ENCODE measurements at regions not wholly inside any gene's neighbourhood (a gene's known extent, or its start where the extent isn't known, plus 50 kb on each side); places are given as distances from the start of the nearest gene placed in this dataset.
"Not testable (repeated sequence)": the region's sequence is repeated elsewhere in the genome, so short reads cannot be mapped to it uniquely, and the experiment has no call there.

DNA sequence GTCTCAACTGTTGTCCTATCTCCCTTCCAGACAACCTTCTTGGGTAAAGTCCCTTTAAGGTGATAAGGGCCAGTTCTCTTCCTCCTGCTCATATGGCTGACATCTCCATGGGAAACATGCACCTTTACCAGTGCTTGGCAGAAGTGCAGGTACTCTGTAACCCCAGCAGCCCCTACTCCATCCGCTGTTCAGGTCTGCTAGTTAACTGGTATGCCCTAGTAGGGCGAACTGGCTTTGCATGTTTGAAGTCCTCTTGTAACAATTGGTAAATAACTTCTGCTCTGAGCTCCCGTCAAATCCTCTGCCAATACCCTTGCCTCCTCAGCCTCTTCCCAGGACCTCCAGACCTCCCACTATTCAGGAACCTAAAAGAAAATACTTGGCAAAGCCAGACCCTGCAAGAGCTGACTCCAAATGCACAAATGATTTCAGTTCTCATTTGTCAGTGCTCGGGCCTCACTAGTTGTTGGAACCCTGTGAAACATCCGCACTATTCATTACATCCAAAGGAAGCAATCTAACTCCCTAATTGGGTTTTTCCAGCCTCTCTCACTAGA is 703.7 kb downstream of the MAFB start:
- no peak for DNase-seq
- ATAC-seq = no peak

DNA sequence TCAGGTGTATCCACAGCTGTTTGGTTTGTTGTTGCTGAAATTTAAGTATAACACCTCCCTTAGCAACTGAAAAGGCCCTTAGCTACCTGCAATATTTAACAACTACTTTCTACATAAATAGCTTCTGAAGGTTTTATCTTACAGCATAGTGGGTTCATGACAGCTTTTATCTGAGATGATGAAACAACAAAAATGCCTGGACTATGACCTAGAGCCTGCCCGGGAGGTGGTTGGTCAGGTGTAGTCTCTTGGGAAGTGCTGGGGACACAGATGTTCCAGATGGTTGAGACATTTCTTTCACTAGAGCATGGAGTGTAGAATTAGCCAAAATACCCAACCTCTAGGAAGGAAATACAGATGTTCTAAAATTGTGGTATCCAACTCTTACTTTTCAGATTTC is 705.4 kb downstream of the MAFB start:
- DNase-seq (no peak), ATAC-seq (no peak)

DNA sequence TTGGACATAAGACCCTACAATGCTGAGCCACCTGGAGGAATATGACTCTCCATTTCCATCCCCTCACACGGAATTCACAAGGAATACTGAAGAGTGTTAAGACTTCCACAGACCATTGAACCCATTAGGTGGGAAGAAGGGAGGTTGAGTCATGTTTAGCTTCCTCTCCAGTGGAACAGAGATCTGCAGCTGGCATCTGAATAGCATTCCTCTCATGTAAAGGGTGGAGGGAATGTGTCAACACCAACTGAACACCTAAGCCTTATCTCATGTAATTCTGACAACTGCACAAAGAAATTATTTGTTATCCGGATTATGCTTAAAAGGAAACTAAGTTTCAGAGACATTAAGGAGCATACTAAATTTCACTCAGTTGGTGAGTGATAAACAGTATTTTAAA is 705.9 kb downstream of the MAFB start:
- no peak for ATAC-seq
- no peak for DNase-seq

DNA sequence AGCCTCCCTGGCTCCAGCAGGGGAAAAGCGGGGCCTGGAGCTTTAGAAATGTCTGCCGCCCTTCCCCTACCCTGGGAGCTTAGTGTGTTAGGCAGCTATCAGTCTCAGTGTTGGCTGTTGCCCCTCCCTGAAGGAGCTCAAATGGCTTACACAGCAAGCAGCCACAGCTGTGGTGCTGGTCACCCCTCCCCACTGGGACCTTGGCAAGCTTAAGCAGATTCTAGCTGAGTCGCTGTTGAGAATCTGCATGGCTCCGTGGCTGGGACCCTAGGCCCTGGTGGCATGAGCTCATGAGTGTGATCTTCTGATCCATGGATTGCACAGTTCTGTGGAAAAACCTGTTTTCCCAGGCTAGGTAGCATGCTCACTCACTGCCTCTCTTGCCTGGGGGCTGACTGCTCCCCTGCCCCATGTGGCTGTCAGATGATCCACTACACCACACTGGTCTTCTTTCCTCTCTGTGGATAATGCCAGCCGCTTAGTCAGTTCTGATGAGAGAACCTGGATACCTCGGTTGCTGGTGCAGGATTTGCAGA is 714.0 kb downstream of the MAFB start:
- no peak for DNase-seq
- ATAC-seq = no peak

DNA sequence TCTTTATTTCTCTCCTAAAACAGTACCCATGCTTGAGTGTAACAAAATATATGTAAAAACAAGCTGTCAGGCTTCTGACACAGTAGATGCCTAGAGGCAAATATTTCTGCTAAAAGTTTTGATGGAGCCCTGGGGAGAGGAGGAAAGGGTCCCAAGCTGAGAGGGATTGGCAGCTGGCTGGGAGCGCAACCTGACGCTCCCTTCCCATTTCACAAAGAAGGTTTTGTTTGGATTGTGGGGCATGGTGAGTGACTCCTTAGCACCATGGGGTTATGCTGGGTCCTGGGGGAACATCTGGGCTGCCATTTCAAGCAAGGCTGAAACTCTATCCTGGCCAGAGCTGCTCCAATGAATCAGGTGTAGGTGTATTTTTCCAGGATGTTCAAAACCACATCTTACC is 720.5 kb downstream of the MAFB start:
- ATAC-seq = no peak
- DNase-seq = no peak

DNA sequence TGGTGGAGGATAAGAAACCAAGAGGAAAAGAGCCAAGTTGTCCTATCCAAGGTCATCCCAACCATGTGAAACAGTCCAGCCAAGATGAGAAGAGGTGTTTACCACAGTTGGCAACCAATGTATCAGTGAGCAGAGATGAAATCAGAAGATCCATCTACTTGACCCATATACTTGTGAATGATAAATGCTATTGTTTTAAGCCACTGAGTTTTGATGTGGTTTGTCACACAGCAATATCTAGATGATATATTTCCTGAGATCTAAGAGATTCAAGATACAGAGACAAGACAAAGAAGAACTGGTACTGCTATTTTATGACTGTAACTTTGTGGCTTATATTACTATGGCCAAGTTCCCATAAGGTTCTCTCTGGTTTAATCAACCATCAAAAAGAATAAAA is 721.2 kb downstream of the MAFB start:
- no peak for DNase-seq
- ATAC-seq = no peak

DNA sequence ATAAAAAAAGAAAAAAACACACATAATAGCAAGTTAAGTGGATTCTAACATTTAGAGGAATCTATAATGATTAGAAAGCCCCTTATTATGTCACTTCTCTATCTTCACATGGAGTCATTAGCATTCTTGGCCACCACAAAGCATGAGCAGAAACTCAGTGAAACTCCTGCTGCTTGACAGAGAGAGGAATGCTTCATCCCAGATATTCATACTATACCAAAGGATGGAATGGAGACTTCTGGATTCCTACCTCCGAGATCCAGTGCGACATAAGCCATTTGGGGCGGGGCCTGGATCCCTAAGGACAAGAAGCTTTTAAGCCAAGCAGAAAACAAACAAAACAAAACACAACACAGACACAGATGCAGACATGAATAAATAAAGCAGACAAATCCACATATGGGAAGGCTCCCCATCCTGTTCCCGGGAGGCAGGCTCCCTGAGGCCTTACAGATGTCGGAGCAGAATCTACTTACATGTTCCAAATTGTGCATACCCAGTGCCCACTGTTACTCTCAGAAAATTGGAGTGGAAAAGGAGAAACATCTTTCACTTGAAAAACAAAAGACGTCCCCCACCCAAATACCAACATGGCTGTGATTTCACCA is 727.3 kb downstream of the MAFB start:
- no peak for ATAC-seq
- no peak for DNase-seq

DNA sequence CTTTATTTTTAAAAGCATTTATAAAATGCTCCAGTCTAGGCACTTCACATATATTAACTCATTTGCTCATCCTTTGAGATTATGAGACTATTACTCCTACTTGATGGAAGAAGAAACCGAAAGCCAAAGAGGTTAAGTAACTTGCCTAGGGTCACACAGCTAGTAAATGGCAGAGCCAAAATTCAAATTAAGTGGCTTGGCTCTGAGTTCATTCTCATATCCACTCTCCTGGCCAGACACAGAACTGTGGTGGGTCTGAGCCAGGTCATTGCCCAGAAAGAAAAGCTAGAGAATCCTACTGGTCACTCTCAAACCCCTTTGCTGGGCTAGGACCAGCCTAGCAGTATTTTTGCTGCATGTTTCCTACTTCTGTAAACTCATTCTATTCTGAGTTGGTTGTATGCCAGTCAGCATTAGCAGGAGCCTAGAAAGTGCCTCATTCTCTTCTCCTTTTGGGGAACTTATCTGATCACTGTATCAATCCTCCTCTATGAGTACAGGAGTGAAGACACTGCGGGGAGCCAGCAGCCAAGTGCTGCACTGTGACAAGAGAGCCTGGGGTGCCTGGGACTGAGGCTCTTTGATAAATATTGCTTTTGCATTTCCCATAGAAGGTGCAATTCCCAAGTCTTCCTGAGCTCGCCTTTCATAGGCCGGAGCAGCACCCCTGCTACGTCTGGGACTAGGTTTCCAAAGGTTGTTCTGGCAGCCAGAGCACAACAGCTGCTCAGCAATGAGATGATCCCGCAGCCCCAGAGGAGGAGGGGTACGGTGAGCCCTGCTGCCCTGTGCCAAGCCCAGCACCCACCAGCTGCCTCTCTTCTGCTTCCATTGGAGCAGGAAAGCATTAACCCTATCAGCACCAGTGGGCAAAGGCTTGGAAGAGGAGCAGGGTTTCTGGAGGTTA is 728.3 kb downstream of the MAFB start:
- no peak for DNase-seq

DNA sequence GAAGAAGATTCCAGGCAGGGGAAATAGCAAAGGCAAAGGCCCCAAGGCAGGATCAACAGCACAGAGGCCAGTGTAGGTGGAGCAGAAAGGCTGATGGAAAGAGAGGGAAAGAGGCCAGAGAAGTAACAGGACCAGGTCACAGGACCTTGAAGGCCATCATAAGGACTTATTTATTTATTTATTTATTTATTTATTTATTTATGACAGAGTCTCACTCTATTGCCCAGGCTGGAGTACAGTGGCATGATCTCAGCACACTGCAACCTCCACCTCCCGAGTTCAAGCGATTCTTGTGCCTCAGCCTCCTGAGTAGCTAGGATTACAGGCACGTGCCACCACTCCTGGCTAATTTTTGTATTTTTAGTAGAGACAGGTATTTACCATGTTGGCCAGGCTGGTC is 731.1 kb downstream of the MAFB start:
- not testable (repeated sequence) for DNase-seq, ATAC-seq

More for the DNA sequence above, 728.3 kb downstream of the MAFB start:
- ATAC-seq = no peak

DNA sequence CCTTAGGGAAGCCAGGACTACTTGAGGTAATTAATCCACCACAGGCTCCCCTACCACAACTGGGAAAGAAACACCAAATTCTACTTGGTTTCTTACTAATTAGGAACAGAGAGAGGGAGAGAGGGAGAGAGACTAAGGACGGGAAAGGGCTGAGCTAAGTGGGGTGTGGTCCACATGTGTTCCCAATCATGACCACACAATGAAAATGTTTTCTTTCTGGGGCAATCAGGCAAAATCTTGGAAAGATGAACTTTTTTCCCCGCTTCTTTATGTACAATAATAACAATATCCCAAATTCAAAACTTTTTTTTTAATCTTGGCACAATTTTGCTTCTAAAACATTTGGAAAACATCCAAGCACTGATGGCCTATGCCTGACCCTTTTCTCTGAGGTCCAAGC is 734.4 kb downstream of the MAFB start:
- no peak for ATAC-seq
- DNase-seq = no peak

DNA sequence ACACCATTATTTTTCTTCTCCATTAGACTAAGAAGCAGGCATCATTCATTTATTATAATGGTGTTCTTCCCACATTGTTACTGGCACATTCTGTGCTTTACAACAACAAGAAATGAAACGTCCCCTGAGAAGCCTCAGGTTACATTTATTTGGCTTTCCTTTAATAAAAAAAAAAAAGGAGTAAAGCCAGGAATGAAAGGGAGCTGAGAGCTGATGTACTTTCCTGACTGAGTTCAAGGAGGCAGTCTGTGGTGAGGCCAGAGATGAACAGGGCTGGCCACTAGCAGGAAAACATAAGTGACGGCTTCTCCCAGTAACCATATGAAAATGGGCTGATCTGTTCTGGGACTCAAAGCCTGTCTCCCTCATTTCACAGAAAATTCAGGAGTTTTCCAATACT is 742.1 kb downstream of the MAFB start:
- ATAC-seq (no peak), DNase-seq (no peak)

DNA sequence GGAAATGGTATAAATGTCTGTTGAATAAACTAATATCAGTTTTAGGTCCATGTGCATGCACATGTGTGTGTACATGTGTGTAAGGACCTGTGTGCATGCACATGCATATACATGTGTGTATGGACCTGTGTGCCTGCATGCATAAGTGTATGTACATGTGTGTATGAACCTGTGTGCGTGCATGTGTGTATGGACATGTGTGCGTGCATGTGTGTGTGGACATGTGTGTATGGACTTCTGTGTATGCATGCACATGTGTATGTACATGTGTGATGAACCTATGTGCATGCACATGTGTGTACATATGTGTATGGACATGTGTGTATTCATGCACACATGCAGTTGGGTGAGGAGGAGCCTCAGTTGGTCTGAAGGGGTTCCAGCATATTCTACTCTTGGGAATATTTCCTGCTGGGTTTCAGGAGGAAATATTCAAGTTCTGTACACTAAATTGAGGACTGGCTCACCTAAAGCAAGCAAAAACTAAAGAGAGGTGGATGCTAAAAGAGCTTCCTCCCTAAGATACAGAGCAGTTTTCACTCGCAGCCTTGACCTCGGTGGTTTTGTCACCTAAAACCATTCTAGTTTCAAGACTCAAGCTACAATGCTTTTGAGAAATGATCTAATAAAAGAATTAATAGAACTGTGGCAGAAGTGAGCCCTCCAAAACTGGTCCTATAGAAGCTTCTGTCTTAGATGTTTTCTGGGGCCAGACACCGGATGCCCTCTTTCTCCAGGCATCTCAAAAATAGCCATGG is 742.8 kb downstream of the MAFB start:
- ATAC-seq = no peak
- no peak for DNase-seq

DNA sequence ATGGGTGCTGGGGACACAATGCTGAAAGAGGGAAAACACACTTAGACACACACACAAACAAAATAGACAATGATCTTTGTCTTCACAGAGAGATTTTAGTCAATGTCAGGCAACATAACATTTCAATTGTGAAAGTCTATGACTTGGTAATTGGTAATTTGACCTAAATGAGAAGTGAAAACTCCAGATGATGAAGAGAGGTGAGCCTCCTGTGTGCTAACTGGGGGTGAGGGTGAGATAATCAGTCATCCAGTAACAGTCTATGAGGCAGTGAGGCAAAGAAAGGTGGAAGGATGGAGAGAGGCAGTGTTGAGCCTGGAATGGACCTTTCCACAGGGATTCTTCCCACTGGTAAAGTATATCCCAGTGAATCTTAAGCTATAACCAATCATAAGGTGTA is 744.2 kb downstream of the MAFB start:
- ATAC-seq (no peak), DNase-seq (no peak)

DNA sequence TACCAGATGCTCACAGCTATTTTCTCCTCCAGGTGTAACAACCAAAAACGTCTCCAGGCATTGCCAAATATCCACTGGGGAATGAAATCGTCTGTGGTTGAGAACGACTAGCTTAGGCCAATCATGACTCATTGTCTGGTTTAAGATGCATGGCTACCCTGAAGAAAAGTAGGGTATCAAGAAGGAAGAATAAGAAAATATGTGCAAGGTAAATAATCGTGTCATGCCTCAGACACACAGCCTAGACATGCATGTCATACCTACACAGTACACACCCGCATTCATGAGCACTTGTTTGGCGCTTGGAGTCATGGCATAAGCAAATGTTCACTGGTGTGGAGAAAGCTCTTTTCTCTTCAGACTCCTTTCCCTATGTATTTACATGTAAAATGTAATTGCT is 745.7 kb downstream of the MAFB start:
- DNase-seq (no peak), ATAC-seq (no peak)

DNA sequence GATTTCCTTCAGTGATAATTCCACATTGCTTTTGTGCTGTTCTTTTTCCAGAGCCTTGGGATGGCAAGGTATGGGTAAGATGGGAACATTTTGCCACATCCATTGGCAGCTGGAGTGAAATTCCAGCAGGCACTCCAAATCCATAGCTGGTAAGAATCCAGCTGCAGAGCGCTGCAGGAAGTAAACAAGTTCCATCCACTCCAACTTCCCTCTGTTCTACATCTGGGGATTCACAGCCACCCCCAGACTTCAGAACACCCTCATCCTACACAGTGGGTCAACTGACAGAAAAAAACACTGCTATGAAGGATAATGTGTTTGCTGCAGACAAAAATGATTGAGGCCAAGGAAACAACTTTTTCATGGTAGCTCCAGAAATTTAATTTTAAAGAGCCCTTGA is 747.8 kb downstream of the MAFB start:
- DNase-seq (no peak), ATAC-seq (no peak)

DNA sequence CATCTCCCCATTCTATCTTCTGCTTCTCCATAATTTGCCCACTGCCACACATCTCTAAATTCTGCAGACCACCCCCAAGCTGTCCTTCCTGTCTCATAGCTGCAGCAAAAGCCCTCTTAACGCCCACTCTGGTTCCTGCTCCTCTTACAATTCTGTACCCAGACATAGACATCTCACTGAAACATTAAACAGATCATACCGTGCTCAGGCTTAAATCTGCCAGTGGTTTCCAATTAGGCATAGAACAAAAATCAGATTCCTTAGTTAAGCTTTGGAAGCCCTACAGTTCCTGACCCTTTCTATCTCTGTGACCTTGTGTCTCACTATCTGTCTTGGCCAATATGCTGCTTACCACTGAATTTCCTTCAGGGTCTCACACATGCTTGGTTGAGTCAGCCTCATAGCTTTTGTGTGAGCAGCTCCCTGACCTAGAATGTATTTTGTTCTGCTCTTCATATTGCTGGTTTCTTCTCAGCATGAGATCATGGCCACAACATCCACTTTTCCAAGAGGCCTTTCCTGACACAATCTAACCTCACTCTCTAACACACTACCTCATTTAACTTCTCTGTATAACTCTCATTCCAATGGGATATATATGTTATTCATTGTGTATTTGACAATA is 749.7 kb downstream of the MAFB start:
- DNase-seq (no peak), ATAC-seq (no peak)

DNA sequence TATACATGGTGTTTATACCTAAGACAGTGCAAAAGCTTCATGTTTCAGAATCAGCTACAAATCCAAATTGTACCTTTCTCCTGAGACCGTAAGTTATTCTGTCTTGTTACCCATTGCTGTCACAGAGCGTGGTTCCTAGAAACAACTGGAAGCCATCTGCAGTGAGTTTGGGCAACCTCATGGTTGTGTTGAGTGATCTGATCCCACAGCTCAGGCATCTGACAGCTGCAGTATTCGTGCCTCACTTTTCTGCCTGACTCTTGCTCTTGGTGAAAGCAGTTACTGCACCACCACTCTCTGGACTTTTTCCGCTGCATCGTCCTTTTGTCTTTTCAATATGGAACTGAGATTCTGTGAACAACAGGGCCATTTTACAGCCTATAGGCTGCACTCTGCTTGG is 752.6 kb downstream of the MAFB start:
- ATAC-seq = no peak
- no peak for DNase-seq

DNA sequence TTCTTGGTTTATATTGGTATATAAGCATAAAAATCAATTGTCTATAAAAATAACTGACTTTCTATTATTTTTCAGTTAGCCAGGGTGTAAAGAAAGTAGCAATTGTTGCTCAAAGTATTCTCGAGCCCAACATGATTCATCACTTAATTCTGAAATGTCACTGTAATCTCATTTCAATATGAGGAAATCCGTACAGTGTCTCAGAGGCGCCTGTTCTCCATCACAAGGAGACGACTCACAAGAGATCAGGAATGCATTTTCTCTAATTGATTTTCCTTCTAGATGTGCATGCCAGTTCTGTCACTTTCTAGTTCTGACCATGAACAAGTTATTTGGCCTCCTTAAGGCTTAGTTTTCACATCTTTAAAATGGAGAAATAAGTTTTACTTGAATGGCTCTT is 753.1 kb downstream of the MAFB start:
- DNase-seq (no peak), ATAC-seq (no peak)

DNA sequence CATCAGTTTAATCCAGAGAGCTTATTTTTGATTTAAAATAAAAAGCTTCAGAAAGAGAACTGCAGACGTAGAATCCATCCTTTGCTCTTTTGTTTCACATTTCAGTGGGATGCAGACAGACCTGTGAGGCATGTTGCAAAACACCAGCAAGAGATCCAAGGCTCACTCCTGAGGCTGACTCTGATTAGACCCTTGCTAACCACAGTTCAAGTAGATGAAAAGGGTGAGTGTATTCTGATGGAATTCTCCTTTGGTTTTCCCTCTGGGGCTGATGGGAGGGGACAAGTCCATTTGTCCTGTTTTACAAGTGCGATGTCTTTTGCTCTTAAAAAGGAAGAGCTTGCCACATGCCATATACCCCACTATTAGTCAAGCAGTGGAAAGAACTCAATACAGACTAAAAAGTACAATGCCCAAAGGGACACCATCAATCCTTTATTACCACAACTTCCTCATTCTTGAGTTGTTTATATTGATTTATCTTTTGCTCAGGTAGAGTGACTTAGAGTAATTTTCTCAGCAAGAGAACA is 772.7 kb downstream of the MAFB start:
- ATAC-seq (no peak), DNase-seq (no peak)

DNA sequence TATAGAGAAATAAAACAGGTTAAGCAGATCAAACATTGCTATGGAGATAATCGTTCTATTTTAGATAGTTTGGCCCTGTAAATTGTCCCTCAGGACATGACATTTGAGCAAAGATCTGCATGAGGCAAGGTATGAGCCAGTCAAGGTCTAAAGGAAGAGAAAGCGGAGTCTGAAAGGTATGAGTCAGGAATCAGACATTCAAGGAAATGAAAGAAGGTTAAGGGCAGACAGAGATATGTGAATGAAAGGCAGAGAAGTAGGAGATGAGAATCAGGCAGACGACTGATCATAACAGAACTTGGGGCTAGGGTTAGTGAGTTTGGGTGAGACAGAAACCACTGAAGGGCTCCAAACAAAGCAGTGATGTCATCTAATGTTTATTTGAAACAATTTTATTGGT is 775.8 kb downstream of the MAFB start:
- DNase-seq = no peak
- ATAC-seq = no peak

DNA sequence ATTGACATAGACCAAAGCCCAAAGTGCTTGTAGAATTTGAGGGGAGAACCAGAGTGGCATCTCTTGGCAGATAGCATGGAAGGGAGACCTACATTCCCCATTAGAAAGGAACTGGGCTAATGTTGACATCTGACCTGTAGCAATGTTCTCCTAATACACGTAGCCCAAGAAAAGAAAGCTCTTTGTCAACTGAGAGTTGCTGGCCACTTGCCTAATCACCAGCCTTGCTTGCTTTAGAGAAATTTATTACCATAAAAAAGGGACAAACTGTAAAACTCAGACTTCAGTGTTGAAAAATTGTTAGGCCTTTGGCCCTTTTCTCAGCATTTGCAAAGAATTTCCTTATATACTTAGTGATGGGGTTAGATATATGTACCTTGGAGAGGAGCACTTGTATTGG is 777.5 kb downstream of the MAFB start:
- DNase-seq (no peak), ATAC-seq (no peak)

DNA sequence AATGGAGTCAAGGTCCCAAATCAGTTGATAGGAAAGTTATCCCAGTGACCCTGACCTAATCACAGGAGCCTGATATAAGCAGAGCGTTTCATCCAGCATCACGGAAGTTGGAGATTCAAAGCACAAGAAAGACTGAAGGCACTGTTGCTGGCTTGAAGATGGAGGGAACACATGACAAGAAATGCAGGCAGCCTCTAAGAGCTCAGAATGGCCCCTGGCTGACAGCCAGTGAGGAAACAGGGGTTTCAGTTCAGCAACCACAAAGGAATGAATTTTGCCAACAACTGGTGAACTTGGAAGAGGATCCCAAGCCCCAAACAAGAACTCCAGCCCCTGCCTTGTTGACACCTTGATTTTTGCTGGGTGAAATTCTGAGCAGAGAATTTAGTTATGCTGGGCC is 778.5 kb downstream of the MAFB start:
- no peak for ATAC-seq
- DNase-seq = no peak
